ENCODE measurements at regions not wholly inside any gene's neighbourhood (a gene's known extent, or its start where the extent isn't known, plus 50 kb on each side); places are given as distances from the start of the nearest gene placed in this dataset.

GRCh38 chr2:8268172-8268783, 413.6 kb upstream of the ID2 start:
- DNase-seq (ENCODE audit: low spot score) (no peak), ATAC-seq (no peak)

- ATAC-seq: peak; percentile 68
These were observed 411.2 kb upstream of the ID2 start for GRCh38 chr2:8270699-8271098.

GRCh38 chr2:8271461-8271860, 410.4 kb upstream of the ID2 start:
- no peak for DNase-seq (ENCODE audit: low spot score)
- ATAC-seq: no peak

More at GRCh38 chr2:8270699-8271098, 411.2 kb upstream of the ID2 start:
- DNase-seq (ENCODE audit: low spot score): no peak

- no peak for ATAC-seq
- no peak for DNase-seq (ENCODE audit: low spot score)
These were observed 405.8 kb upstream of the ID2 start for GRCh38 chr2:8276026-8276425.

GRCh38 chr2:8277921-8278571, 403.8 kb upstream of the ID2 start:
- DNase-seq (ENCODE audit: low spot score): no peak
- no peak for ATAC-seq

- ATAC-seq: no peak
- DNase-seq (ENCODE audit: low spot score): no peak
These were observed 403.0 kb upstream of the ID2 start for GRCh38 chr2:8278709-8279354.

- ATAC-seq: no peak
- DNase-seq (ENCODE audit: low spot score): no peak
These were observed 402.4 kb upstream of the ID2 start for GRCh38 chr2:8279506-8279905.

GRCh38 chr2:8281234-8281633, 400.6 kb upstream of the ID2 start:
- ATAC-seq: peak; percentile 55
- no peak for DNase-seq (ENCODE audit: low spot score)

- ATAC-seq (no peak), DNase-seq (ENCODE audit: low spot score) (no peak)
These were observed 399.7 kb upstream of the ID2 start for GRCh38 chr2:8281950-8282857.

GRCh38 chr2:8282858-8283252, 399.0 kb upstream of the ID2 start:
- ATAC-seq (no peak), DNase-seq (ENCODE audit: low spot score) (no peak)

GRCh38 chr2:8285081-8285480, 396.8 kb upstream of the ID2 start:
- ATAC-seq (peak; percentile 58), DNase-seq (ENCODE audit: low spot score) (no peak)

- ATAC-seq: no peak
These were observed 396.0 kb upstream of the ID2 start for GRCh38 chr2:8285898-8286297.

GRCh38 chr2:8288206-8288605, 393.6 kb upstream of the ID2 start:
- ATAC-seq (peak; percentile 79), DNase-seq (ENCODE audit: low spot score) (no peak)

More at GRCh38 chr2:8285898-8286297, 396.0 kb upstream of the ID2 start:
- no peak for DNase-seq (ENCODE audit: low spot score)

- ATAC-seq (no peak), DNase-seq (ENCODE audit: low spot score) (no peak)
These were observed 392.7 kb upstream of the ID2 start for GRCh38 chr2:8289111-8289510.

GRCh38 chr2:8290771-8291352, 391.0 kb upstream of the ID2 start:
- peak; percentile 50 for ATAC-seq
- no peak for DNase-seq (ENCODE audit: low spot score)

GRCh38 chr2:8296306-8296705, 385.6 kb upstream of the ID2 start:
- DNase-seq (ENCODE audit: low spot score) (no peak), ATAC-seq (no peak)

GRCh38 chr2:8297376-8298231, 384.3 kb upstream of the ID2 start:
- no peak for DNase-seq (ENCODE audit: low spot score)

GRCh38 chr2:8298783-8299182, 383.1 kb upstream of the ID2 start:
- ATAC-seq: peak; percentile 59
- no peak for DNase-seq (ENCODE audit: low spot score)

More at GRCh38 chr2:8297376-8298231, 384.3 kb upstream of the ID2 start:
- no peak for ATAC-seq

GRCh38 chr2:8300216-8300615, 381.6 kb upstream of the ID2 start:
- ATAC-seq: no peak
- DNase-seq (ENCODE audit: low spot score): no peak

GRCh38 chr2:8300905-8301304, 381.0 kb upstream of the ID2 start:
- DNase-seq (ENCODE audit: low spot score): no peak

More at GRCh38 chr2:8300905-8301304, 381.0 kb upstream of the ID2 start:
- no peak for ATAC-seq
